ENCODE measurements at regions not wholly inside any gene's neighbourhood (a gene's known extent, or its start where the extent isn't known, plus 50 kb on each side); places are given as distances from the start of the nearest gene placed in this dataset.

DNA sequence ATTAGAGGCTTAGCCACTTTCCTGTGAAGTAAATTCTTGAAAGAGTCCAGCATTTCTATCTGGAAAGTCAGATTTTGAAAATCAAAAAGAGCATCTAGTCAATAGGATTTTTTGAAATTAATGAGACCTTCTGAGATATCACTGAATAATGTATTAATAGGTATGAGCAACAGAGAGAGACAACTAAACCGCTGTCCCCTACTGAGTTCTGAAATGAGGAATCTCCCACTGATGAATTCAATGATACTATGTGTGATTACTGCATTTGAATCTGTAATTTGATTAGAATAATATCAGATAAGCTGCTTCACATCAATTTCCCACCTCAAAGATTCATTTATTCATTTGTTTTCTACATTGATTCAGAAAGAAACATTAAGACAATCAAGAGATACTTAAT lies 252.8 kb downstream of the TMX3 start:
- Histone ChIP-seq H3K27ac (no peak overlapping the region), H3K4me3 (no peak overlapping the region), H3K9me3 (no peaks in the 10 kb centered on the region), H3K36me3 (no peaks in the 10 kb centered on the region), H3K27me3 (replicated peaks; ENCODE audit: insufficient read depth) (no peaks in the 10 kb centered on the region), H3K4me1 (replicated peaks) (no peaks in the 10 kb centered on the region)
- 93% methylated on average over 1 of the region's 1 CpG for WGBS
- intact Hi-C loops (cut with DNase I): no loop called here
- TF ChIP-seq POLR2A (IDR thresholded peaks at IDR 0.05) (no peak), POLR2AphosphoS5 (IDR thresholded peaks at IDR 0.05) (no peak)
- TF ChIP-seq, protein P1, sequence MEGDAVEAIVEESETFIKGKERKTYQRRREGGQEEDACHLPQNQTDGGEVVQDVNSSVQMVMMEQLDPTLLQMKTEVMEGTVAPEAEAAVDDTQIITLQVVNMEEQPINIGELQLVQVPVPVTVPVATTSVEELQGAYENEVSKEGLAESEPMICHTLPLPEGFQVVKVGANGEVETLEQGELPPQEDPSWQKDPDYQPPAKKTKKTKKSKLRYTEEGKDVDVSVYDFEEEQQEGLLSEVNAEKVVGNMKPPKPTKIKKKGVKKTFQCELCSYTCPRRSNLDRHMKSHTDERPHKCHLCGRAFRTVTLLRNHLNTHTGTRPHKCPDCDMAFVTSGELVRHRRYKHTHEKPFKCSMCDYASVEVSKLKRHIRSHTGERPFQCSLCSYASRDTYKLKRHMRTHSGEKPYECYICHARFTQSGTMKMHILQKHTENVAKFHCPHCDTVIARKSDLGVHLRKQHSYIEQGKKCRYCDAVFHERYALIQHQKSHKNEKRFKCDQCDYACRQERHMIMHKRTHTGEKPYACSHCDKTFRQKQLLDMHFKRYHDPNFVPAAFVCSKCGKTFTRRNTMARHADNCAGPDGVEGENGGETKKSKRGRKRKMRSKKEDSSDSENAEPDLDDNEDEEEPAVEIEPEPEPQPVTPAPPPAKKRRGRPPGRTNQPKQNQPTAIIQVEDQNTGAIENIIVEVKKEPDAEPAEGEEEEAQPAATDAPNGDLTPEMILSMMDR (IDR thresholded peaks at IDR 0.05): no peak
- DNase-seq (ENCODE audit: low spot score): no peak

DNA sequence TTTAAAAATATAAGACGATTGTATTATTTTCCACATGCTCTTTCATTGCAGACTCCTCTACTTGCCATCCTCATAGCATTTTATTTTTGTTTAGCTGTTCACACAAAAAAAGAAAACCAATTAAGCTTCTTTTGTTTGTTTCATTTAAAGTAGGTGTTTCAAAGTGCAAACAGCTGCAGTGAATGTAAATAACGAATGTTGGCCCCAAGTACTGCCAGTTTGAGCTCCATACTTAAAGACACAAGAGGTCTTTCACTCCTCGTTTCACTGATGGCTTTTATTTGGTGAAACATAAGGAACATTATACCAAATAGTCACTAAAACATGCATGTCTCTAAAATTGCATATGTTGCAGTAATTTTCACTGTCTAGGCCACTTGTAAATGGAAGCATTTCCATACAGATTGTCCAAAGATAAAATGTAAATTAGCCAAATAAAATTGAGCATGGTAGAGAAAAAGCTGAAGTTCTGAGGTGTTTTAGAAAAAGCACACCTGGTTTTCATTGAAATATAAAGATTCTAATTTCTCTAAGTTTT lies 253.4 kb downstream of the TMX3 start:
- H3K27ac ChIP-seq: no peak overlapping the region
- H3K9me3 ChIP-seq: no peaks in the 10 kb centered on the region
- DNase-seq (ENCODE audit: low spot score): no peak
- H3K4me3 ChIP-seq: no peak overlapping the region
- intact Hi-C loops (cut with DNase I): no loop called here
- 63% methylated on average over 3 of the region's 3 CpGs for WGBS
- no peaks in the 10 kb centered on the region for H3K36me3 ChIP-seq
- no peaks in the 10 kb centered on the region for H3K4me1 ChIP-seq (replicated peaks)
- H3K27me3 ChIP-seq (replicated peaks; ENCODE audit: insufficient read depth): no peaks in the 10 kb centered on the region
- TF ChIP-seq POLR2A (IDR thresholded peaks at IDR 0.05): no peak
- TF ChIP-seq, protein P1 (IDR thresholded peaks at IDR 0.05): no peak
- no peak for TF ChIP-seq POLR2AphosphoS5 (IDR thresholded peaks at IDR 0.05)

DNA sequence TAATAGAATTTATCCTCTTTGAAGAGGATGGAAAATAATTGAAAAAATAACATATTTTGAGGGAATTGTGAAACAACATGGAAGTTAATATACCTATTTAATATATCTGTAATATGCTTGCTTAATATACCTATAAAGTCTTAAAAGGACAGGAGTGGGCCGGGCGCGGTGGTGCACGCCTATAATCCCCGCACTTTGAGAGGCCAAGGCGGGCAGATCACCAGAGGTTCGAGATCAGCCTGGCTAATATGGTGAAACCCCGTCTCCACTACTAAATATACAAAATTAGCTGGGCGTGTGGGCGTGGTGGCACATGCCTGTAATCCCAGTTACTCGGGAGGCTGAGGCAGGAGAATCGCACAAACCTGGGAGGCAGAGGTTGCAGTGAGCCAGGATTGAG lies 254.9 kb downstream of the TMX3 start:
- H3K4me1 ChIP-seq (replicated peaks): no peaks in the 10 kb centered on the region
- 91% methylated on average over 12 of the region's 12 CpGs for WGBS
- no peaks in the 10 kb centered on the region for H3K36me3 ChIP-seq
- H3K9me3 ChIP-seq: no peaks in the 10 kb centered on the region
- no peaks in the 10 kb centered on the region for H3K27me3 ChIP-seq (replicated peaks; ENCODE audit: insufficient read depth)
- H3K4me3 ChIP-seq: no peak overlapping the region
- intact Hi-C loops (cut with DNase I): no loop called here
- DNase-seq (ENCODE audit: low spot score): no peak
- no peak for TF ChIP-seq POLR2A (IDR thresholded peaks at IDR 0.05)
- TF ChIP-seq, protein P1 (IDR thresholded peaks at IDR 0.05): no peak
- no peak overlapping the region for H3K27ac ChIP-seq

DNA sequence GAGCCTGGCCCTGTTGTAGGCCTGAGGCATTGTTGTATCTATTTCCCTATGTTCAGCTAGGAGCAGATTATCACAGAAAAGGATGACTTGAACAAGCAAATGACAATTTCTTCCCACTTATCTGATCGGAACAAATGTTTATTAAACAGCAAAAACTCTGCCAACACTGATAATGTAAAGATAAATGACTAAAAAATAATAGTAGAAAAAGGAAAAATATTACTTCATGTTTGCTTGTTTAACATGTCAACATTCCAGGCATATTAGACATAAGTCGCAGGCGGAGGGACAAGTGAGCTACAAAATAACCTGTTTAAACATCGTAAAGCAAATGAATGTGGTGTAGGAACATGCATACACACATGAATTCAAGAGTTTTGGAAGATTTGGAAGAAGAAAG lies 257.9 kb downstream of the TMX3 start:
- intact Hi-C loops (cut with DNase I): no loop called here
- H3K9me3 ChIP-seq: no peaks in the 10 kb centered on the region
- no peaks in the 10 kb centered on the region for H3K27me3 ChIP-seq (replicated peaks; ENCODE audit: insufficient read depth)
- no peak overlapping the region for H3K4me3 ChIP-seq
- TF ChIP-seq, protein P1 (IDR thresholded peaks at IDR 0.05): no peak
- TF ChIP-seq POLR2A (IDR thresholded peaks at IDR 0.05) (no peak), POLR2AphosphoS5 (IDR thresholded peaks at IDR 0.05) (peak; percentile 4)
- 37% methylated on average over 4 of the region's 4 CpGs for WGBS
- no peaks in the 10 kb centered on the region for H3K36me3 ChIP-seq
- no peak for DNase-seq (ENCODE audit: low spot score)
- H3K27ac ChIP-seq: no peak overlapping the region
- no peaks in the 10 kb centered on the region for H3K4me1 ChIP-seq (replicated peaks)

DNA sequence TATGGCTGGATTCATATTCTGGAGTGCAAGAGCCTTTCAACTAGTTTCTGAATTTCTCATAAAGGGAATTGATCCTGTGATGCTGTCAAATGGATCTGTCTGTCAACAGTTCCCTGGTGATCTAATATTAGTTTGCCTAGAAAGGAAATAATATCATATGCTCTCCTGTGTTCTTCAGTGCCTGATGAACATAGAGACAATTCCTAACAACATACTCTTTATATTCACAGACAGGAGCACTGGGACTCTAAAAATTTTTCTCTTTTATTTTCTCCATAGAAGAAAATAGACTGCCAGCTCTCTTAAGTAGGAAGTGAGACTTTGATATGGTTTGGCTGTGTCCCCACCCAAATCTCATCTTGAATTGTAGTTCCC lies 259.7 kb downstream of the TMX3 start:
- H3K4me1 ChIP-seq (replicated peaks): no peaks in the 10 kb centered on the region
- intact Hi-C loops (cut with DNase I): no loop called here
- no peak overlapping the region for H3K4me3 ChIP-seq

More for the DNA sequence above, 259.7 kb downstream of the TMX3 start:
- no peaks in the 10 kb centered on the region for H3K36me3 ChIP-seq
- H3K27ac ChIP-seq: no peak overlapping the region
- TF ChIP-seq POLR2AphosphoS5 (IDR thresholded peaks at IDR 0.05) (no peak), POLR2A (IDR thresholded peaks at IDR 0.05) (no peak)
- TF ChIP-seq, protein P1 (IDR thresholded peaks at IDR 0.05): no peak
- no peak for DNase-seq (ENCODE audit: low spot score)
- no peaks in the 10 kb centered on the region for H3K9me3 ChIP-seq
- no peaks in the 10 kb centered on the region for H3K27me3 ChIP-seq (replicated peaks; ENCODE audit: insufficient read depth)
